GM12872 (cell line): ENCODE measurements at regions not wholly inside any gene's neighbourhood (a gene's known extent, or its start where the extent isn't known, plus 50 kb on each side); places are given as distances from the start of the nearest gene placed in this dataset.

Experiments used
- CTCF ChIP-seq: IDR thresholded peaks from 3 replicates; pipeline ENCODE4 v1.5.1; 2011; ENCODE audit warnings: low read depth, mild to moderate bottlenecking, low read length, moderate library complexity; ENCODE audit not compliant: insufficient read depth

DNA sequence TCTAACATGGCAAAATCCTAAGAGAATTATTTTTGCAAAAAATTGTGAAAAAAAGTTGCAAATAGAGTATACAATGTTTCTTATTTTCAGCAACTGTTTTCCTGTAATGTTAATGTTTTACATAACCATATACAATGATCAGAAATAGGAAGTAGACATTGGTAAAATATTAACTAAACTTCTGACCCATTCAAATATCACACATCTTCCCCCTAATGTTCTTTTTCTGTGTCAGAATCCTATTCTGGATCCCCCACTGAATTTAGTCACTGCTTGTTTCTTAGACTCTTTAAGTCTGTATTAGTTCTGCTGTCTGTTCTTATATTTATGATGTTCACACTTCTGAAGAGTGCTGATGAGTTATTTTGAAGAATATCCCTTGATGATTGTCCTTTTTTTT is 62.0 kb downstream of the HFE start:
- TF ChIP-seq CTCF, result no peak

DNA sequence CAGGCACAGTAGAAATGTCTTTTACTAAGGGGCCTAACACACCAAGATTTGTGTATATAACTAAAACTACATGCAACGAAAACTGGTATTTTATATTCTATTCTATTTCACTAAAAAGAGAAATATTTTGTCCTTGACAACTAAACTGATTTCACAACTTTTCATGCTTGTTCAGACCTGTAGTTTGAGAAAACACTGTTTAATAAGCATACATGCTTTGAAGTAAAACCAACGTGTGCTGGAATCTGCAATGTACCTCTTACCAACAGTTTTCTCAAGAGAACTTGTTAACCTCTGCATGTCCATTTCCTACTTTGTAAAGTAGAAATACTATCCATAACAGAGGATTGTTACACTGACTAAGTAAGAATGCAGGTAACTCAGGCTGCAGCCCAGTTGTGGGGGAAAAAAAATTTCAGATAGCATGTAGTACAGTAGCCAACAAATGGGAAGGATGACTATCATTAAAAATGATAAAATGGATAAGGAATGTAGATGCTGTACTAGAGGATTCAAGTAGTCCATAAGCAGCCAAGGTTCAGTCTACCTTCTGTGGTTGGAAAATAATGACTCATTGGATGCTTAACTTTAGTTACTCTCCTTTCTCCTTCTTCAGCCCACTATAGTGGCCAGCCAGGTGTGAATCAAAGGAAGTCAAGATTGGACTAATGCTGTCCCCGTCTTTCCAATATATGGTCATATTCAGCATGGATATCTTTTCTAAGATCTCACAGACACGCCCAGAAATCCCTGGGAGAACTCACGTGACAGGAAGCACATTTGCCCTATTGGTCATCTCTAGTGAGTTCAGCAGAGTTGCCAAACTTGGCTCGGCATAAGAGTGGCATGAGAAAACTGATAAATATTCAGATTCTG is 65.2 kb downstream of the HFE start:
- TF ChIP-seq CTCF, result no peak

GRCh38 chr6:26155061-26155930 is 68.1 kb downstream of the HFE start:
- no peak for TF ChIP-seq CTCF

DNA sequence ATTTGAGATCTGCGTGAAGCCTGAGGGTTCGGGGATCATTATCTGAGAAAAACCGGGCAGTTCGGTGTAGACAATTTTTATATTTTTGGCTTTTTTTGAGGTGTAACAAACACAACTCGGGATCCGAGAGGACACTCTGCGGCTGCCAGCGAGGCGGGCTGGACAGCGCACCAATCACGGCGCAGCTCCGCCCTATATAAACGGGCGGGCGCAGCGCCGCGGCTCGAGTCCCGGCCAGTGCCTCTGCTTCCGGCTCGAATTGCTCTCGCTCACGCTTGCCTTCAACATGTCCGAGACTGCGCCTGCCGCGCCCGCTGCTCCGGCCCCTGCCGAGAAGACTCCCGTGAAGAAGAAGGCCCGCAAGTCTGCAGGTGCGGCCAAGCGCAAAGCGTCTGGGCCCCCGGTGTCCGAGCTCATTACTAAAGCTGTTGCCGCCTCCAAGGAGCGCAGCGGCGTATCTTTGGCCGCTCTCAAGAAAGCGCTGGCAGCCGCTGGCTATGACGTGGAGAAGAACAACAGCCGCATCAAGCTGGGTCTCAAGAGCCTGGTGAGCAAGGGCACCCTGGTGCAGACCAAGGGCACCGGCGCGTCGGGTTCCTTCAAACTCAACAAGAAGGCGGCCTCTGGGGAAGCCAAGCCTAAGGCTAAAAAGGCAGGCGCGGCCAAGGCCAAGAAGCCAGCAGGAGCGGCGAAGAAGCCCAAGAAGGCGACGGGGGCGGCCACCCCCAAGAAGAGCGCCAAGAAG is 69.0 kb downstream of the HFE start:
- TF ChIP-seq CTCF, result no peak

GRCh38 chr6:26156850-26157250 is 69.6 kb downstream of the HFE start:
- no peak for TF ChIP-seq CTCF

- no peak for TF ChIP-seq CTCF
These were observed 70.2 kb downstream of the HFE start for GRCh38 chr6:26157251-26158075.
